ENCODE measurements at regions not wholly inside any gene's neighbourhood (a gene's known extent, or its start where the extent isn't known, plus 50 kb on each side); places are given as distances from the start of the nearest gene placed in this dataset.

- peak; percentile 49 for DNase-seq (ENCODE audit: low read depth)
- TF ChIP-seq CTCF (conservative IDR thresholded peaks at IDR 0.05; ENCODE audit: control insufficient read depth, insufficient read depth, low read depth, low read length): no peak
Observed at GRCh38 chr2:53170466-53170865, 597.1 kb upstream of the CHAC2 start.

GRCh38 chr2:53167227-53167626, 600.4 kb upstream of the CHAC2 start:
- H3K4me3 ChIP-seq (ENCODE audit: control insufficient read depth, low read depth, low read length): no peak overlapping the region
- DNase-seq (ENCODE audit: low read depth): no peak
- no peak for TF ChIP-seq CTCF (conservative IDR thresholded peaks at IDR 0.05; ENCODE audit: control insufficient read depth, insufficient read depth, low read depth, low read length)

More at GRCh38 chr2:53170466-53170865, 597.1 kb upstream of the CHAC2 start:
- H3K4me3 ChIP-seq (ENCODE audit: control insufficient read depth, low read depth, low read length): no peak overlapping the region

- DNase-seq (ENCODE audit: low read depth): no peak
- TF ChIP-seq CTCF (conservative IDR thresholded peaks at IDR 0.05; ENCODE audit: control insufficient read depth, insufficient read depth, low read depth, low read length): no peak
- no peak overlapping the region for H3K4me3 ChIP-seq (ENCODE audit: control insufficient read depth, low read depth, low read length)
Observed at GRCh38 chr2:53150146-53150545, 617.5 kb upstream of the CHAC2 start.

- no peak for TF ChIP-seq CTCF (conservative IDR thresholded peaks at IDR 0.05; ENCODE audit: control insufficient read depth, insufficient read depth, low read depth, low read length)
- DNase-seq (ENCODE audit: low read depth): no peak
- H3K4me3 ChIP-seq (ENCODE audit: control insufficient read depth, low read depth, low read length): no peak overlapping the region
Observed at GRCh38 chr2:53148221-53148620, 619.4 kb upstream of the CHAC2 start.

- peak; percentile 61 for DNase-seq (ENCODE audit: low read depth)
- no peak overlapping the region for H3K4me3 ChIP-seq (ENCODE audit: control insufficient read depth, low read depth, low read length)
- no peak for TF ChIP-seq CTCF (conservative IDR thresholded peaks at IDR 0.05; ENCODE audit: control insufficient read depth, insufficient read depth, low read depth, low read length)
Observed at GRCh38 chr2:53131416-53131815, 636.2 kb upstream of the CHAC2 start.

GRCh38 chr2:53130441-53130943, 637.1 kb upstream of the CHAC2 start:
- DNase-seq (ENCODE audit: low read depth): peak; percentile 84
- H3K4me3 ChIP-seq (ENCODE audit: control insufficient read depth, low read depth, low read length): no peak overlapping the region
- no peak for TF ChIP-seq CTCF (conservative IDR thresholded peaks at IDR 0.05; ENCODE audit: control insufficient read depth, insufficient read depth, low read depth, low read length)

- H3K4me3 ChIP-seq (ENCODE audit: control insufficient read depth, low read depth, low read length): no peak overlapping the region
- peak; percentile 90 for DNase-seq (ENCODE audit: low read depth)
- TF ChIP-seq CTCF (conservative IDR thresholded peaks at IDR 0.05; ENCODE audit: control insufficient read depth, insufficient read depth, low read depth, low read length): no peak
Observed at GRCh38 chr2:53129851-53130250, 637.8 kb upstream of the CHAC2 start.
